ENCODE measurements at regions not wholly inside any gene's neighbourhood (a gene's known extent, or its start where the extent isn't known, plus 50 kb on each side); places are given as distances from the start of the nearest gene placed in this dataset.

GRCh38 chr3:89625945-89626344, 518.5 kb downstream of the EPHA3 start:
- TF ChIP-seq CTCF (IDR thresholded peaks at IDR 0.05) = no peak
- TF ChIP-seq POLR2A (IDR thresholded peaks at IDR 0.05) = no peak
